Activated CD4-positive, alpha-beta T cell treated with anti-CD3 and anti-CD28 coated beads, Interleukin-2, amount 50 U/mL, for 16 hours (primary cell): ENCODE measurements at regions not wholly inside any gene's neighbourhood (a gene's known extent, or its start where the extent isn't known, plus 50 kb on each side); places are given as distances from the start of the nearest gene placed in this dataset.

Experiments
- DNase-seq: peaks from one replicate; pipeline ENCODE4 v3.0.0-alpha.2; 2020

DNA sequence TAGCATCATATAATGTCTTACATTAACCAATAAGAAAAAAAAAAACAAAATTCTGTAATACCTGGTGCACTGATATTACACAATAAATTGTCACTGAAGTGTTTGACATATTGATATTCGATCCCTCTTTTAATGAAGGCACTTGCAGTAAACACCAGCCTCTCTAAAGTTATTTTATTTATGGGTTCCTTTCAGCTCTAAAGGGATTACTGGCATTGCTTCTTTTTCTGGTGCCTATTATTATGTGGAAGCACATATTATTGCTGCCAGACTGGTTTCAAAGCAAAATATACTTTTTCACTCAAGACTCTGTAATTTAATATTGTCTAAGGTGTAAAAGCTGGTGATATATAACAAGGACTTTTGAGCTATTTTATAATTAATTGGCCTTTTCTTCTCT, 1090.5 kb downstream of the TRHDE start:
- DNase-seq: no peak

DNA sequence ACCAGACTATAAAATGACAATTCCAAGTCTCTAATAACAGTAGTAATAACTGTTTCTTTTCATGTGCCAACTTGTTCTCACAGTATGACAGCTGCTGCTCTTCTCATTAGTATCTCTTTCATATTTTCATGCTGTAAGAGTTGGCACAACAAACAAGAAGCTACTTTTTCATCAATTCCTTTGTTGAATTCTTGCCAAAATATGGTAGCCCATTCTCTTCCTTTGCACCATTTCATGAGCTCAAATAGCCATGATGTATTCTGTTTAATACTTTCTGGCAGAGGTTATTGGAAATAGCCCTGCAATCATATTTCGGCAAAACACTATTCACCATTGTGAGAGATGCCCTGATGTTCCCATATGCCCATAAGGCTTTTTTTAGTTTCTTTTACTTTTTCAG, 1100.7 kb downstream of the TRHDE start:
- no peak for DNase-seq

DNA sequence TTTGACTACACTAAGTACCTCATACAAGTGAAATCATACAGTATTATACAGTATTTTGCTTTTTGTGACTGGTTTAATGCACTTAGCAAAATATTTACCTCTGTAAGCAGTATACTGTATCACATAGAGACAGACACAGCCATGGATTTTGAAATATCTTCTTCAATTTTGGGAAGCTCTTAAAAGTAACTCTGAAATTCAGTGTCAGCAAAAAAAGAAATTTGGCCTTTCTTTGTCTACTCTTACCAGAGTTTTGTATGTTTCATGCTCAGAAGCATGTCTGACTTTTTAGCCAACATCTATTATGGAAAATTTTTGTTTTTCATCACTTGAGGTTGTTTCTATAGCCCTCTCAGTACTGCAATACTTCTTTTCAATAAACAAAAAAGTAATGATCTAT, 1102.2 kb downstream of the TRHDE start:
- DNase-seq: no peak

DNA sequence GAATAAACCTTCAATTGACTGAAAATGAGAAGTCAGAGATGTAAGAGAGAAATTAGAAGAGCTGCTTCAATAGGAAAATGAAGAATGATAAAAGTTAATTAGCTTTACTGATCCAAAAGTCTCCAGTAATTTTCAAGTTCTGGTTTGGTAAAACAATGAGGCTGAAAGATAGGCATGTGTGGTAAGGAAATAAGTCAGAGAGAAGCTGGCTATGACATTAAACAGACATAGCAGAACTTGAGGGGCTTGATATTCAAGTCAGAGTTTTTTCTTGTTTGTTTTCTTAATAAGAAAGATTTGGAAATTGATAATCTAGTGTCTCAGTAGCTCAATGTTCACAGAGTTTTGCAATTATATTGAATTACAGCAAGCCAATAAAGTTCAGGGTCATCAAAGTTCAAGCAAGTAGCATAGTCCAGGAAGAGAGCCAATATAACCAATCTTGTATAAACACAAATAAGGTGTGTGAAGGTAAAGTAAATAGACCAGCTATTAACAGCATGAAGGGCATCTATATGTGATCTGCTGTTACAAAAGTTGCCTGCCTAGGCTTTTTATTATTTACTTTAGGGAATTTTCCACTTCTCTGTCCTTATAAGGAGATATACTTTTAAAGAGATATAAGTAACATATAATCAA, 1111.5 kb downstream of the TRHDE start:
- DNase-seq: no peak

DNA sequence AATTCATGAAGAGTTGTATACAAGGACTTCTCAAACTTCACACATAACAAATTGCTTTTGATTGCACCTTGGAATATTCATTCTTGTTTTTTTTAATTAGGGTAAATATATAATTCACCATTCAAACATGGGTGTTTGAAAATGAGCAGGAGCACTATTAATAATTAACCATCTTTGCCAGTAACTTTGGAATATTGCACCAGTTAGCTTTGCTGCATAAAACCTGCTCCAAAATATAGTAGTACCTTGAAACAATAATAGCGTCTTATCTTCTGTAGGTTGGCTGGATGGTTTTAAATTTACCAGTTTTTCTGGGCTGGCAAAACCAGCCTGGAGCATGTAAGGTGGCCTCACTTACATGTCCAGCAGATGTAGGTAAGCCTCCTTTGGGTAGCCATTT, 1112.4 kb downstream of the TRHDE start:
- no peak for DNase-seq

DNA sequence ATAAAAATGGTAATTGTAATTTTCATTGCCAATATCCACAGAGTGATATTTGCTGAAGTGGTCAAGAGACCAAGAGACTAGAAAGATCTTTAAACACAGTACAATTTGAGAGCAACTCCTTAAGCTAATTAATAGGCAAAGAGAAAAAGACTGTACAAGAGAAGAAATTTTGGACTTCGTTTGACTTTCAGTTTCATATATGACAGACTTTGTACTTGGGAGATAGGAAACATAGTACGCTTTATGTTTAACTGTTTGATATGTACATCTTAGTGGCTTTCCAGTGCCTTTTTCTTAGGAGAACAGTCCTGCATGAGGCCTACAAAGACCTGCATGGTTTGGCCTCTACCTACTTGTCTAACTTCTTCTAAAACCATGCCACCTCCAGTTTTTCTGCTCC, 1118.1 kb downstream of the TRHDE start:
- no peak for DNase-seq

DNA sequence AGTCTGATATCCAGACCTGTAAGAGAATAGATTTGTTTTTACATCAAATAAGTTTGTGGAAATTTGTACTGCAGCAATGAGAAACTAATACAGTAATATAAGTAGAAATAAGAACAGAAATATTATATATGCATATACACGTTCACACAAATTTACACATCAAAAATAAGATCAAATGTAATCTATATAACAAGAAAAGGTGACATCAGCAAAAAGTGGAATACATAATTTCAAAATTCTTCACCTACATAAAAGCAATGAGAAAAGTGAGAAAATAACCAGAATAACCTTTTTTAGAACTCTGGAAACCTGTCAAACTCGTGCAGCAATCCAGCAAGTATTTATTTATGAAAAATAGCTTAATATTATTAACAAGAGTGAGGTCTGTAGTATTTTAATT, 1124.6 kb upstream of the ATXN7L3B start:
- DNase-seq: no peak

DNA sequence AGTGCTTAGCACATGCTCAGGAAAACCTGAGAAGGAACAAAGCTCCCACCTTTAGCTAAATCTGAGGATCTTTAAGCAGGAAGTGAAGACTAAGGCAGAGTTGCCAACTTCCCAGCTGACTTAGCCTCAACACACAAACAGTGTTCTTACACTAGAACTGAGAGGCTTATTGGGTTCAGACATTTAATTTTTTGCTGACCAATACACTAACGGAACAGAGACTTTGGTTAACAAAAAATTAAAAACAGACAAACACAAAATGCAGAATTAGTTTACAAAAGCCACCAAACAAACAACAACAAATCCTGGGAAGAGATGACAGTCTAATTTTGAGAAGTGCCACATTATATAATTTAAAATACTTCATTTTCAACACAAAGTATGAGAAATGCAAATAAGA, 1123.7 kb upstream of the ATXN7L3B start:
- no peak for DNase-seq

DNA sequence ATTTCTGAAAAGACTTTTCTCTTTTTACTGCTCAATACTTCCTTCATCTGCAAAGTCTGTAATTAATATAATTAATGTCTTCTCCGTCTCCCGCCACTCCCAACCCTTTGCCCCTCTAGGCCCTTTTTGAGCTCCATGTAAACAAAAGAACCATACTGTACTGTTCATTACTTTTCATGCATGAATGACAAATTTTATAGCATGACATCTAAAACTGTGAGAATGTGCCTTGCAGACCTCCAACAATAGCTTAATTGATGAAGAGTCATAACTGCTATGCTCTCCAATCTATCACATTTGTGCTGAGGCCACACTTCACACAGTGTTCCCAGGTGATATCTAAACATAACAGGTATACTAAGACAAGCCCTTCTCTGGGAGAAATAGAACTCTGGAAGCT, 1122.7 kb upstream of the ATXN7L3B start:
- DNase-seq: no peak

DNA sequence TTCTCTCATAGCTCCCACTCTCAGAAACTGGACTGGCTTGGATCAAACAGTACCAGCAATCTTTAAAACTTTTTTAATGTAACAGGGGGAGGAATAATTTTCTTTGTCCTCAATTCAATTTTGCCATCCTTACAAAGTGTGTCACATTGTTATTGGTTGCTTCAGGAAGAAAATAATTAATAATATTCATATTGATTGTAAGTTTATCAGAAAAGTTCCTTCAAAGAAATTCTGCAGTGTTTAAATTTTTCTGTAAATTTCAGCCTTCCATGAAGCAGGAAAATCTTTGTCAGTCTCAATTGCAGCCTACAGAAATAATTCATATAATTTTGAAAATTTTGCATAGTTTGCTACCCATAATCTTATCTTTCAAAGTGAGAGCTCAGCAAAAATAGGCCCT, 1119.1 kb upstream of the ATXN7L3B start:
- no peak for DNase-seq

DNA sequence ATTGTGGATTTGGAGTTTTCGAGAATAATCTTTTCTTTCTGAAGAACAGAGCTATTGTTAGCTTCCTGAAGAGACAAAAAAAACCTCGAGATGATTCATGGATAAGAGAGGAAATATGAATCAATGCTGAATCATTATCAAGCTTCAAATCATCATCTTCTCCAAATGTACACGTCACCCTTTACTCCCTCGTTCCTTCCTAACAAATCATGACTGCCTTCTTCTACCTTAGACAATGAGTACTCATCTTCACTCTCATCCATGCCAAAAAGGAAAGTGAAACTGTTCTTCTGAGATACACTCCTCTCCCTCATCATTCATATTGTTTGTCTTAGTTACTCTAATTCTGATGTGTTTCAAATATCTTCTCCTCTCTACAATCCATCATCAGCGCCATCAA, 1115.8 kb upstream of the ATXN7L3B start:
- no peak for DNase-seq

DNA sequence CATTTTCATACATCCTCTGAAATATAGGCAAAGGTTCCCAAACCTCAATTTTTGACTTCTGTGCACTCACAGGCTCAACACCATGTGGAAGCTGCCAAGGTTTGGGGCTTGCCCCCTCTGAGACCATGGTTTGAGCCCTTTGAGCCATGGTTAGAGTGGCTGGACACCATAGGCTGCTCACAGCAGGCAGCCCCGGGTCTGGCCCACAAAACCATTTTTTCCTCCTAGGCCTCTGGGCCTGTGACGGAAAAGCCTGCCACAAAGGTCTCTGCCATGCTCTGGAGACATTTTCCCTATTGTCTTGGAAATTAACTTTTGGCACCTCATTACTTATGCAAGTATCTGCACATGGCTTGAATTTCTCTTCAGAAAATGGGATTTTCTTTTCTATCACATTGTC, 1113.2 kb upstream of the ATXN7L3B start:
- no peak for DNase-seq

DNA sequence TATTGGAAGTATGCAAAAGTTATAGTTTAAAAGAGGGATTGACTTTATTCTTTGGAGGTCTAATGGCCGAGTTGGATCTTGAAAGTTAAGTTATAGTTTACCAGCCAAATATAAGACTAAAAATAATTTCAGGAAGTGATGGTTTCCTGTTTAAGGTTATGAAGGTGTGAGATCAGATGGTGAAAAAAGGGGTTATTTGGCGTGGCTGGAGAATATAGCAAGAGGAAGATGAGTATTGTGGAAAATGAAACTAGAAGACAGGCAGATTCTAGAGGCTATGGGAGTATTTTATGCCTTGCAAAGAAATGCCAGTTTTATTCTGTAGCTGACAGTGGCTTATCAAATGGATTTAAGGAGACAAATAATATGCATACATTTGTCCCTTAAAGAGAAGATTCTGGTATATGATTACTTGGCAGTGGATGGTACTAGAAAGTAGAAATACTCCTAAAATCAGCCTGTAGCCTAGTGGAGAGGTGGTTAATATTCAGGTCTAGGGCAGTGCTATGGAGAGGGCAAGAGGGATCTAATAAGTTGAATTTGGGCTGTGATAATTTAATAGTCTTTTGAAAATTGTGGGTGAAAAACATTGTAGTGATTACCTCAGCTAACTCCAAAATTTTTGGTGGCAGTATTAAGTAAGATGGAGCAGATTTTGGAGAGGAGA, 1091.8 kb upstream of the ATXN7L3B start:
- no peak for DNase-seq

DNA sequence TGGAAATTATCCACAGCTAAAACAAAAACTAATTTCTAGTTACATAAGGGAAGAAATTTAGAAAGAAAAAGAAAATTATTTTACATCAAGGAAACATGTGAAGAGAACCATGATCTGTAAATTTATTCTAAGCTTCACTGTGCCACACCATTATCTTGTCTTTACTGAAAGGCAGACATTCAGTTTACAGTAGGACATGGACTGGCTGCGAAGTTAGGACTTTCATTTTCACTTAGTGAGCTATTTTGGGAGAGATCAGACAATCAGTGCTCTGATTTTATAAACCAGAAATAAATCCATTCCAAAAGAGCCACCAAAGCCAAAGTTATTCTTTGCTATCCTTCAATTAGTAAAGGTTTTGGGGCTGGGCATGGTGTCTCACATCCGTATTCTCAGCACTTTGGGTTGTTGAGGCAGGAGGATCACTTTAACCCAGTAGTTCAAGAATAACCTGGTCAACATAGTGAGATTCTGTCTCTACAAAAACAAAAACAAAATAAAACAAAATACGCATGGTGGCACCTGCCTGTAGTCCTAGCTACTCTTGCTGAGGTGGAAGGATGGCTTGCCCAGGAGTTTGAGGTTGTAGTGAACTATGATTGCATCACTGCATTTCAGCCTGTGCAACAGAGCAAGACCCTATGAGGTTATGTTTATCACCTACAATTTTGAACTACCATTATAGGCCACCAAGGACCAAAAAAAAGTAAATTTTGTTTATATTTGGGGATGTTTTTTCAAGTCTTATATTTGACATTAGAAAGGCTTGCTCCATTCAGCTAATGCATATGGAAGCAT, 1084.8 kb upstream of the ATXN7L3B start:
- no peak for DNase-seq

DNA sequence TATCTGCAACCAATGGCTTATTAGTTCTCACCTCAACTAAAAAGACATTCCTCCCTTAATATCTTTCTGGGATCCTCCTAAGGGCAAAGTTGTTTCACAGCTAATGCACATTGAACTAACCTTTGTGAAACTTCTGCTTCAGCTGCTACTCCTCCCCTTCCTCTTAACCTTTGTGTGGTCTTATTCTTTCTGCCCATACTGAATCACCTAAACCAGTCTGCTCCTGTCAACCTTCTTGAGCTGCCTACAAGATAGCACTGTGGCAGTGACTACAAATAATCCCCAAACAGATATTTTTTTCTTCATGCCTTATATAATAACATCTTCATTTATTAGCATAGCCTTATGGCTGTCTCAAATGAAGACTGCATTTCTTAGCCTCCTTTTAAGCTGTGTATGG, 1077.4 kb upstream of the ATXN7L3B start:
- no peak for DNase-seq

DNA sequence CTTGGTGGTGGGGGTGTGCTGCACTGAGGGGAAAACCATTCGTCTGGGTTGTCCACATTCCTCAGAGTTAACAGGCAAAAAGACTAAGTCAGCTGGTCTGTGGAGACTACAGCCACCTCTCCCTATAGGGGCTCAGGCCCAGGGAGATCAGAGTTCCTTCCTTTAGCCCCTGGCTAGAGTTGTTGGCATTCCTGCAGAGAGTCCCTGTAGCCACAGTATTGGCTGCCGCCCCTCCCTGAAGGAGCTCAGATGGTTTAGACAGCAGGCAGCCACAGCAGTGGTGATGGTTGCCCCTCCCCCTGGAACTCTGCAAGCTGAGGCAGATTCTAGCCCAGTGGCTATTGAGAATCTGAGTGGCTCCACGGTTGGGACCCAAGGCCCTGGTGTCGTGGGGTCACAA, 1072.5 kb upstream of the ATXN7L3B start:
- no peak for DNase-seq

DNA sequence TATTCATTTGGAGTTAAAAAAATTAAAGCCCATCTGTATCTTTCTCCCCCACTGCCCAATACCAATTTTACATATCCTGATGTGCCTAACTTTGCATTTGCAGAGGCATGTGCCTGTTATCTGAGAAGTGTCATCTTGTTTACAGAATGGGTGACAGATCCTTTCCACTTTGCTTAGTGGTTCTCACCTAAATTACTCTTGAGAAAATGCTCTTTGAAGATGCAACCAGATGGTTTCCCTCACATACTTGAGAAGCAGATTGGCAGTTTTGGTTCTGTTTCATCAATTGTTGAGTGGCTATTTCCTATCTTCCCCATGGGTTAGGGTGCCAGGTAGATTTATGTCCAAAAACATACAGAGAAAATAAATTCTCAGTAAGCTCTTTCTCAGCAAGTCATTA, 1051.4 kb upstream of the ATXN7L3B start:
- DNase-seq: no peak

DNA sequence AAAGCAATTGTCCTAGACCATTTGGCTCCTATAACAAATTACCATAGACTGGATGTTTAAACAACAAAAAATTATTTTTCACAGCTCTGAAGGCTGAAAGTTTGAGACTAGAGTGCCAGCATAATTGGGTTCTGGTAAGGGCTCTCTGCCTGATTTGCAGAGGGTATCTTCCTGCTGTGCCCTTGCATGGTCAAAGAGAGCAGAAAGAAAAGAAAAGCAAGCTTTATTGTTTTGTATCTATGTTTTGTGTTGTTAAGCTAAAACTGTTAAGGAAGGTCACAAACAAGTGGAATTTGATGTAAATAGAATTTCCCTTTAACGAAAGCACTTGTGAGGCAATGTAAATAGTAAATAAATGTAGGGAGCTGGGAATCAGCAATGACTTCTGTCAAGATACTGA, 1031.0 kb upstream of the ATXN7L3B start:
- DNase-seq: no peak

DNA sequence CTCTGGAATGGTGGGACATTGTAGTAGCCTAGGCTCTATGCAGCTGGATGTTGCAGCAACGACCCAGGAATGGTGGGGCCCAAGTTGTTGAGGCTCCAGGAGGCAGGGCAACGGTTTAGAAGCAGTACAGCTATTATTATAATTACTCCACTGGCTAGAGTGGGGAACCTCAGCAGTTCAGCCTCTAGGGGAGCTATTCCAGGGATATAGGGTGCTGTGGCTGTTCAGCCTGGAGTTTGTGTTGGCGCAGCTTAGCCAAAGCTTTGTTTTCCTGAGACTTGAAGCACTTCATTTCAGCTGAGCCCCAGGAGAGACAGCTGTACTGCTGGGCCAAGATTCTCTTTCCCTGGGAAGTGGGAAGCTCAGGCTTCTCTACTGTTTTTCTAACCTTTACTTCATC, 1023.0 kb upstream of the ATXN7L3B start:
- DNase-seq: no peak

DNA sequence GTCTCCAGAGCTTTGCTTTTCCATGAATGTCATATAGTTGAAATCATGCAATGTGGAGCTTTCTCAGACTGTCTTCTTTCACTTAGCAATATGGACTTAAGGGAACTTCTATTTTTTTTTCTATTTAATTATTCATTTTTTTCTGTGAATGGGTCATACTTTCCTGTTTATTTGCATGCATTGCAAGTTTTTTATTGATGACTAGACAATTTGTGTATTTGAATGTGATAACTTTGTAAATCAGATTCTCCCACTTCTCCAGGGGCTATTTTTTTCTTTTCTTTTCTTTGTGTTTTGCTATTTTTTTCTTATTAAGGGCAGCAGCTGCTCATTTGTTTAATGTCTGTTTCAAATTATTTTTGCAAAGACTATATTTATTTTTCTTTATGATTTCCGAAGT, 1019.8 kb upstream of the ATXN7L3B start:
- DNase-seq: no peak

DNA sequence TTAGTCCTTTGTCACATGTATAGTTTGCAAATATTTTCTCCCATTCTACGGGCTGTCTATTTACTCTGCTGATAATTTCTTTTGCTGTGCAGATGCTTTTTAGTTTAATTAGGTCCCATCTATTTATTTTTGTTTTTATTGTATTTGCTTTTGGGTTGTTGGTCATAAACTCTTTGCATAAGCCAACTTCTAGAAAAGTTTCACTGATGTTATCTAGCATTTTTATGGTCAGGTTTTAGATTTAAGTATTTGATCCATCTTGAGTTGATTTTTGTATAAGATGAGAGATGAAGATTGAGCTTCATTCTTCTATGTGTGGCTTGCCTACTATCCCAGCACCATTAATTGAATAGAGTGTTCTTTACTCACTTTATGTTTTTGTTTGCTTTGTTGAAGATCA, 1008.4 kb upstream of the ATXN7L3B start:
- DNase-seq: no peak

DNA sequence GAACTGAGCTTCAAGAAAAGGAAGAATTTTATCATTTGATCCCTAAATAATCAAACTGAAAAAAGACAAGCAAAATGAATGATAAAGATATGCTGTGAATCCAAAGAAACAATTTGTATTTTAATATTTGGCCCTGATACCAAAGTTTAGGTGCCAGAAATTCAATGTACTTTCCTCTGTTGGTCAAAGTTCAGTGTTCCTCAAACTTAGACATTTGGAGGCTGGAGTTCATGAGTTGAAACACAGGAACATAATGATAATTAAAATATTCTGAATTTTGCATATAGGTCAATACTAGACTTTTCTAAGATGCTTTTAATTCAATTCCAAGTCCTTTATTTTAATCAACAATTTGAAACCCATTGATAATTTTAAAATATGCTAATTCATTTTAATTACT, 1007.7 kb upstream of the ATXN7L3B start:
- no peak for DNase-seq

DNA sequence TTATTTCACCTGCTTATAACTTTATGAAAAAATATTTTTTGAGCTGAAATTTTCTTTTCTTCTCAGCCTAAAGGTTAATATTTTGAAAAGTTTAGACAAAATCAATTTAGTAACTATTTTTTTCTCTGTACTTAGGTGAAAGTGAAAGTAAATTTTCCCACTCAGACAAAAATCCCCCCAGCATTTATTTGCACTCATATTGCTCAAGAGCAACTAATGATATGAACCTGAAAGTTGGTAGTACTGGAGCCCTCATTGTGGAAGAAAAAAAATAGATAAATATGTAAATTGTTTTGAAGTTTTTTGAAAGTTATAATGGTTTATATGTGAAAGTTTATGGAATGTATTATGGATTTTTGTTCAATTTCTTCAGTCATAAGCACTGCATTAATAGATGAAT, 1005.9 kb upstream of the ATXN7L3B start:
- DNase-seq: no peak

DNA sequence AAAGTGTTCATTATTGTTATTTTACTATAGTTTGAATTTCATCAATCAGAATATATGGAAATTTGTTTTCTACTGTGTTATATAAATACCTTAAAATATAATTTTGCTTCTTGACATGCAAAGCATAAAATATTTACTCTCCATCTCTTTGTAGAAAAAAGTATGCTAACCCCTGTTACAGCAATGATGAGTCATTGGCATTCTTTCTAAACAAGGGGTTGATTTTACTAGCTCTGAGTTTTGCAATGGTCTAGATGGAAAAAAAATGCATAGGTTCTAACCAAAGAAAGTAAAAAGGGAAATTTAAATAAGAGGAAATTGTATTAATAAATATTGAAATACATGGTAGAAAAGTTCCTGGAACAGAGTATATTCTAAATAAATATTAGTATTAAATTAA, 990.2 kb upstream of the ATXN7L3B start:
- DNase-seq: no peak
